ENCODE measurements at regions not wholly inside any gene's neighbourhood (a gene's known extent, or its start where the extent isn't known, plus 50 kb on each side); places are given as distances from the start of the nearest gene placed in this dataset.
"Not testable (repeated sequence)": the region's sequence is repeated elsewhere in the genome, so short reads cannot be mapped to it uniquely, and the experiment has no call there.

DNA sequence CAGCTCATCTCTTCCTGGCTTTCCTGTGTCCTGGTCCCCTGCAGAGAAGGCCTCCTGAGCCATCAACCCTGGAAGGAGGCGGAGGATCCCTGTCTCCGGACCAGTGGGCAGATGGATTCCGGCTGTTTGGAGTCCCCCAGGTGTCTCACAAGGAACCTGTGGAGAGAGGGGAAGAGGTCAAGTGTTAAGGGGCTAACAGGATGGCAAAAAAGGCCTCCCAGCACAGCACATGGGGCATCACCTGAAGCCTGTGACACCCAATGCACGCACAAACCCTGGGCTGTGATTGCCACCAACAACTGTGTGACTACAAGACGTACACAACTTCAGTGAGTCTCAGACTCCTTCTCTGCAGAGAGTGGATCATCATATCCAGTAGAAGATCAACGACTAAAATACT lies 107.5 kb downstream of the TUBA3C start:
- TF ChIP-seq, protein P1, sequence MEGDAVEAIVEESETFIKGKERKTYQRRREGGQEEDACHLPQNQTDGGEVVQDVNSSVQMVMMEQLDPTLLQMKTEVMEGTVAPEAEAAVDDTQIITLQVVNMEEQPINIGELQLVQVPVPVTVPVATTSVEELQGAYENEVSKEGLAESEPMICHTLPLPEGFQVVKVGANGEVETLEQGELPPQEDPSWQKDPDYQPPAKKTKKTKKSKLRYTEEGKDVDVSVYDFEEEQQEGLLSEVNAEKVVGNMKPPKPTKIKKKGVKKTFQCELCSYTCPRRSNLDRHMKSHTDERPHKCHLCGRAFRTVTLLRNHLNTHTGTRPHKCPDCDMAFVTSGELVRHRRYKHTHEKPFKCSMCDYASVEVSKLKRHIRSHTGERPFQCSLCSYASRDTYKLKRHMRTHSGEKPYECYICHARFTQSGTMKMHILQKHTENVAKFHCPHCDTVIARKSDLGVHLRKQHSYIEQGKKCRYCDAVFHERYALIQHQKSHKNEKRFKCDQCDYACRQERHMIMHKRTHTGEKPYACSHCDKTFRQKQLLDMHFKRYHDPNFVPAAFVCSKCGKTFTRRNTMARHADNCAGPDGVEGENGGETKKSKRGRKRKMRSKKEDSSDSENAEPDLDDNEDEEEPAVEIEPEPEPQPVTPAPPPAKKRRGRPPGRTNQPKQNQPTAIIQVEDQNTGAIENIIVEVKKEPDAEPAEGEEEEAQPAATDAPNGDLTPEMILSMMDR (IDR thresholded peaks at IDR 0.05): not testable (repeated sequence)
- not testable (repeated sequence) for TF ChIP-seq POLR2A (IDR thresholded peaks at IDR 0.05)
